ENCODE measurements at regions not wholly inside any gene's neighbourhood (a gene's known extent, or its start where the extent isn't known, plus 50 kb on each side); places are given as distances from the start of the nearest gene placed in this dataset.

DNA sequence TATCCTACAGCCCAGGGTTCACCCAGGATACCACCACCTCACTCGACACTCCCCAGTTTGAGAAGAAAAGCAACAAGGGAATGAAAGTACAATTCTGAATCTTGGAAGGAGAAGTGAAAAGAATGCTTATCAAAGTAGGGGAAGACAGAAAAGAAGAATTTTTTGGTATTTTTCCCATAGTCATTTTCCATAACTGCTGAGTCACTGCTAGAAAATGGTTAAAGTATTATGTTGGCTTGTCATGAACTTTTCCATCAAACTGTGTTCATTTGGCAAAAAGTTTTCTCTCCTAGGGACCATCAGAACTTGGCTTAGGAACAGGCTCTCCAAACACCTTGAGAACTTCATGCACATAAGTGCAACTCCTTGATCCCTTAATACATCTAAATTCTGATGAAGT is 192.0 kb downstream of the BCL11A start:
- H3K4me3 ChIP-seq: no peak overlapping the region
- H3K9ac ChIP-seq (ENCODE audit: control insufficient read depth, insufficient read depth, low read length): no peak overlapping the region
- ATAC-seq (no peak), FAIRE-seq (no peak), DNase-seq (ENCODE audit: low read depth, low spot score) (no peak)
- TF ChIP-seq, protein P1, sequence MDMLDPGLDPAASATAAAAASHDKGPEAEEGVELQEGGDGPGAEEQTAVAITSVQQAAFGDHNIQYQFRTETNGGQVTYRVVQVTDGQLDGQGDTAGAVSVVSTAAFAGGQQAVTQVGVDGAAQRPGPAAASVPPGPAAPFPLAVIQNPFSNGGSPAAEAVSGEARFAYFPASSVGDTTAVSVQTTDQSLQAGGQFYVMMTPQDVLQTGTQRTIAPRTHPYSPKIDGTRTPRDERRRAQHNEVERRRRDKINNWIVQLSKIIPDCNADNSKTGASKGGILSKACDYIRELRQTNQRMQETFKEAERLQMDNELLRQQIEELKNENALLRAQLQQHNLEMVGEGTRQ (IDR thresholded peaks at IDR 0.05; ENCODE audit: borderline replicate concordance, low read depth, low read length): no peak
- TF ChIP-seq BCL11A (IDR thresholded peaks at IDR 0.05; ENCODE audit: low read depth, low read length): no peak
- TF ChIP-seq, protein P2, sequence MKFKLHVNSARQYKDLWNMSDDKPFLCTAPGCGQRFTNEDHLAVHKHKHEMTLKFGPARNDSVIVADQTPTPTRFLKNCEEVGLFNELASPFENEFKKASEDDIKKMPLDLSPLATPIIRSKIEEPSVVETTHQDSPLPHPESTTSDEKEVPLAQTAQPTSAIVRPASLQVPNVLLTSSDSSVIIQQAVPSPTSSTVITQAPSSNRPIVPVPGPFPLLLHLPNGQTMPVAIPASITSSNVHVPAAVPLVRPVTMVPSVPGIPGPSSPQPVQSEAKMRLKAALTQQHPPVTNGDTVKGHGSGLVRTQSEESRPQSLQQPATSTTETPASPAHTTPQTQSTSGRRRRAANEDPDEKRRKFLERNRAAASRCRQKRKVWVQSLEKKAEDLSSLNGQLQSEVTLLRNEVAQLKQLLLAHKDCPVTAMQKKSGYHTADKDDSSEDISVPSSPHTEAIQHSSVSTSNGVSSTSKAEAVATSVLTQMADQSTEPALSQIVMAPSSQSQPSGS (IDR thresholded peaks at IDR 0.05; ENCODE audit: low read length): peak; percentile 26; the same call in 1 of the 2 replicates
- TF ChIP-seq, protein P3, sequence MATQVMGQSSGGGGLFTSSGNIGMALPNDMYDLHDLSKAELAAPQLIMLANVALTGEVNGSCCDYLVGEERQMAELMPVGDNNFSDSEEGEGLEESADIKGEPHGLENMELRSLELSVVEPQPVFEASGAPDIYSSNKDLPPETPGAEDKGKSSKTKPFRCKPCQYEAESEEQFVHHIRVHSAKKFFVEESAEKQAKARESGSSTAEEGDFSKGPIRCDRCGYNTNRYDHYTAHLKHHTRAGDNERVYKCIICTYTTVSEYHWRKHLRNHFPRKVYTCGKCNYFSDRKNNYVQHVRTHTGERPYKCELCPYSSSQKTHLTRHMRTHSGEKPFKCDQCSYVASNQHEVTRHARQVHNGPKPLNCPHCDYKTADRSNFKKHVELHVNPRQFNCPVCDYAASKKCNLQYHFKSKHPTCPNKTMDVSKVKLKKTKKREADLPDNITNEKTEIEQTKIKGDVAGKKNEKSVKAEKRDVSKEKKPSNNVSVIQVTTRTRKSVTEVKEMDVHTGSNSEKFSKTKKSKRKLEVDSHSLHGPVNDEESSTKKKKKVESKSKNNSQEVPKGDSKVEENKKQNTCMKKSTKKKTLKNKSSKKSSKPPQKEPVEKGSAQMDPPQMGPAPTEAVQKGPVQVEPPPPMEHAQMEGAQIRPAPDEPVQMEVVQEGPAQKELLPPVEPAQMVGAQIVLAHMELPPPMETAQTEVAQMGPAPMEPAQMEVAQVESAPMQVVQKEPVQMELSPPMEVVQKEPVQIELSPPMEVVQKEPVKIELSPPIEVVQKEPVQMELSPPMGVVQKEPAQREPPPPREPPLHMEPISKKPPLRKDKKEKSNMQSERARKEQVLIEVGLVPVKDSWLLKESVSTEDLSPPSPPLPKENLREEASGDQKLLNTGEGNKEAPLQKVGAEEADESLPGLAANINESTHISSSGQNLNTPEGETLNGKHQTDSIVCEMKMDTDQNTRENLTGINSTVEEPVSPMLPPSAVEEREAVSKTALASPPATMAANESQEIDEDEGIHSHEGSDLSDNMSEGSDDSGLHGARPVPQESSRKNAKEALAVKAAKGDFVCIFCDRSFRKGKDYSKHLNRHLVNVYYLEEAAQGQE (IDR thresholded peaks at IDR 0.05; ENCODE audit: low read depth, low read length): no peak
- no peak for TF ChIP-seq ASH2L (IDR thresholded peaks at IDR 0.05; ENCODE audit: borderline replicate concordance, low read depth)
- SMC1A ChIA-PET (ENCODE audit: uncharacterized antibody, unreplicated experiment): interaction anchor here (1.1 kb wide), 1 partner anchor 8 kb away, joined by 4 read pairs; no protein-coding TSS in a partner anchor
- no peaks in the 10 kb centered on the region for H3K36me3 ChIP-seq (ENCODE audit: control insufficient read depth in 2 of 2, insufficient read depth in 2 of 2, low read length in 1 of 2)
- no peaks in the 10 kb centered on the region for H3K79me2 ChIP-seq (ENCODE audit: control insufficient read depth, insufficient read depth, low read length)
- H4K20me1 ChIP-seq (ENCODE audit: control insufficient read depth, insufficient read depth): no peaks in the 10 kb centered on the region
- POLR2A ChIA-PET: no interaction called here
- H3K9me3 ChIP-seq (replicated peaks; ENCODE audit: control insufficient read depth, insufficient read depth, low read length): no peaks in the 10 kb centered on the region; the same call in 2 of the 3 replicates
- intact Hi-C loops (cut with micrococcal nuclease; ENCODE audit: unreplicated experiment): no loop called here
- CTCF ChIA-PET: no interaction called here
- BruUV-seq (replicated peaks): no TSS peak
- in situ Hi-C loops (cut with MboI): no loop called here
- H3K27me3 ChIP-seq (replicated peaks in 1 of 2; ENCODE audit: control insufficient read depth in 2 of 2, insufficient read depth in 2 of 2, low read length in 1 of 2): no peaks in the 10 kb centered on the region
- RAD21 ChIA-PET (ENCODE audit: unreplicated experiment): no interaction called here
- no peak overlapping the region for H3K4me2 ChIP-seq (ENCODE audit: control insufficient read depth, insufficient read depth)
- 41% methylated on average over 1 of the region's 1 CpG for WGBS (ENCODE audit: insufficient coverage, insufficient replicate concordance, low lambda C conversion rate, missing lambda C conversion rate)
- no peak overlapping the region; the same call in 1 of the 2 replicates for H2AFZ ChIP-seq (ENCODE audit: control insufficient read depth, low read depth, low read length)
- H3K4me1 ChIP-seq (ENCODE audit: control insufficient read depth, insufficient read depth, low read length): peaks cover 80% of the 10 kb centered on the region
- peak overlapping the region; percentile 54 for H3K27ac ChIP-seq (ENCODE audit: control insufficient read depth, insufficient read depth)

All from GM12878 (cell line).